ENCODE measurements at regions not wholly inside any gene's neighbourhood (a gene's known extent, or its start where the extent isn't known, plus 50 kb on each side); places are given as distances from the start of the nearest gene placed in this dataset.

- intact Hi-C loops (cut with micrococcal nuclease), result no loop called here
- Histone ChIP-seq H3K56ac (ENCODE audit: extremely low read depth, insufficient read depth, low read length) (no peak overlapping the region), H3K36me3 (ENCODE audit: control insufficient read depth, insufficient read depth, low read length) (no peaks in the 10 kb centered on the region), H2BK120ac (ENCODE audit: low read depth, low read length) (no peak overlapping the region), H3K27me3 (ENCODE audit: control insufficient read depth, insufficient read depth, low read length) (no peaks in the 10 kb centered on the region), H2BK15ac (ENCODE audit: low read depth, low read length) (no peak overlapping the region), H3K23ac (ENCODE audit: low read depth, low read length) (no peak overlapping the region), H3K4me3 (ENCODE audit: insufficient read depth, low read depth, low read length) (no peak overlapping the region), H4K91ac (ENCODE audit: insufficient read depth, low read depth, low read length) (no peak overlapping the region), H3K4me2 (ENCODE audit: low read depth, low read length) (no peak overlapping the region), H2AFZ (replicated peaks; ENCODE audit: low read length, poor library complexity) (no peak overlapping the region), H3K79me1 (ENCODE audit: low read depth in 1 of 2, low read length in 2 of 2) (no peaks in the 10 kb centered on the region), H2BK5ac (ENCODE audit: low read depth, low read length, poor library complexity, severe bottlenecking) (no peak overlapping the region), H4K5ac (ENCODE audit: low read depth, low read length) (no peak overlapping the region), H4K8ac (ENCODE audit: low read depth in 2 of 2, low read length in 2 of 2) (no peak overlapping the region), H2AK9ac (replicated peaks; ENCODE audit: low read depth, low read length, poor library complexity) (no peak overlapping the region), H2AK5ac (ENCODE audit: low read depth, low read length) (no peak overlapping the region), H4K20me1 (ENCODE audit: insufficient read depth, low read length) (no peaks in the 10 kb centered on the region), H3K18ac (ENCODE audit: low read depth, low read length) (no peak overlapping the region), H3K4ac (ENCODE audit: low read depth, low read length) (no peak overlapping the region), H2BK20ac (ENCODE audit: low read depth, low read length) (no peak overlapping the region), H3K4me1 (ENCODE audit: control insufficient read depth, insufficient read depth, low read length) (peaks cover 3% of the 10 kb centered on the region; the same call in 1 of the 2 replicates), H3K9me1 (ENCODE audit: insufficient read depth, low read length) (no peaks in the 10 kb centered on the region), H3K27ac (ENCODE audit: insufficient read depth, low read length) (no peak overlapping the region), H3K14ac (replicated peaks; ENCODE audit: low read depth, low read length) (no peak overlapping the region), H3K9ac (ENCODE audit: low read depth, low read length) (no peak overlapping the region), H3K9me3 (ENCODE audit: control insufficient read depth, insufficient read depth, low read length) (no peaks in the 10 kb centered on the region; the same call in 1 of the 2 replicates)
- ChIA-PET POLR2A (ENCODE audit: unreplicated experiment) (no interaction called here), CTCF (no interaction called here)
- no TSS peak for BruUV-seq (replicated peaks)
- WGBS, 2 experiments (ENCODE audit: extremely low coverage in 2 of 2, insufficient read length in 1 of 2), result no CpG with 5 or more reads among the region's 7 CpGs
- dilution Hi-C loops (cut with HindIII; ENCODE audit: low sequenced_read_pairs, unreplicated experiment), result no loop called here
- ATAC-seq (ENCODE audit: low read depth) (no peak), DNase-seq (no peak)
- TF ChIP-seq MXI1 (IDR thresholded peaks at IDR 0.05; ENCODE audit: borderline replicate concordance, low read depth, low read length) (no peak), MAZ (IDR thresholded peaks at IDR 0.05; ENCODE audit: borderline replicate concordance, low read depth, low read length) (no peak), CEBPB (IDR thresholded peaks at IDR 0.05; ENCODE audit: low read depth, low read length) (no peak), POLR2A (IDR thresholded peaks at IDR 0.05; ENCODE audit: low read depth, low read length) (no peak), BHLHE40 (IDR thresholded peaks at IDR 0.05; ENCODE audit: low read depth, low read length) (no peak), SMC3 (IDR thresholded peaks at IDR 0.05; ENCODE audit: low read depth, low read length) (no peak), RCOR1 (IDR thresholded peaks at IDR 0.05; ENCODE audit: insufficient replicate concordance, low read length) (no peak), CHD1 (IDR thresholded peaks at IDR 0.05; ENCODE audit: low read depth, low read length) (no peak), CTCF (conservative IDR thresholded peaks at IDR 0.05; ENCODE audit: low read depth, low read length) (no peak), ELK1 (IDR thresholded peaks at IDR 0.05; ENCODE audit: borderline replicate concordance, low read depth, low read length) (no peak), RFX5 (IDR thresholded peaks at IDR 0.05; ENCODE audit: low read depth, low read length) (no peak), RAD21 (IDR thresholded peaks at IDR 0.05; ENCODE audit: low read length) (no peak), NFE2L2 (IDR thresholded peaks at IDR 0.05; ENCODE audit: low read depth, low read length) (no peak)
- in situ Hi-C loops (cut with MboI; ENCODE audit: low sequenced_read_pairs), result no loop called here
These were observed 102.7 kb upstream of the PLEKHA5 start for GRCh38 chr12:19026614-19027488.

Measured in IMR-90 (cell line).